ENCODE measurements at regions not wholly inside any gene's neighbourhood (a gene's known extent, or its start where the extent isn't known, plus 50 kb on each side); places are given as distances from the start of the nearest gene placed in this dataset.

GRCh38 chr15:46569781-46570180, 935.0 kb downstream of the SQOR start:
- no peak for DNase-seq (ENCODE audit: low read depth)
- H3K4me3 Mint-ChIP-seq (ENCODE audit: unreplicated experiment) = no peak overlapping the region
- FAIRE-seq = no peak
- Histone ChIP-seq H4K20me1 (ENCODE audit: insufficient read depth, low read length) (no peaks in the 10 kb centered on the region), H3K4me2 (ENCODE audit: low read length) (no peak overlapping the region), H3K9me3 (ENCODE audit: insufficient read depth, low read depth, low read length) (peaks cover 8% of the 10 kb centered on the region), H3K4me1 (ENCODE audit: insufficient read depth, low read length) (no peaks in the 10 kb centered on the region), H3K9ac (ENCODE audit: low read length) (no peak overlapping the region), H3K79me2 (ENCODE audit: insufficient read depth, low read length) (no peaks in the 10 kb centered on the region), H3K4me3 (ENCODE audit: insufficient read depth, low read depth, low read length) (no peak overlapping the region), H3K27ac (ENCODE audit: low read depth, low read length) (no peak overlapping the region), H3K27me3 (ENCODE audit: insufficient read depth, low read length) (no peaks in the 10 kb centered on the region), H2AFZ (ENCODE audit: low read depth, low read length) (no peak overlapping the region), H3K36me3 (ENCODE audit: insufficient read depth, low read length) (no peaks in the 10 kb centered on the region)
- H3K9me3 Mint-ChIP-seq (ENCODE audit: unreplicated experiment) = peaks cover 3% of the 10 kb centered on the region
- H3K27me3 Mint-ChIP-seq (ENCODE audit: low read depth, unreplicated experiment) = no peaks in the 10 kb centered on the region
- no peaks in the 10 kb centered on the region for H3K4me1 Mint-ChIP-seq (ENCODE audit: low read depth, unreplicated experiment)
- no peaks in the 10 kb centered on the region for H3K36me3 Mint-ChIP-seq (ENCODE audit: low read depth, unreplicated experiment)
- H3K27ac Mint-ChIP-seq (ENCODE audit: unreplicated experiment) = no peak overlapping the region
- TF ChIP-seq CTCF (IDR thresholded peaks at IDR 0.05; ENCODE audit: insufficient read depth, low read depth, low read length) (no peak), EZH2 (IDR thresholded peaks at IDR 0.05; ENCODE audit: insufficient read depth, low read length) (no peak)

- no peak overlapping the region for H3K27ac ChIP-seq (ENCODE audit: low read depth, low read length)
- no peaks in the 10 kb centered on the region for H4K20me1 ChIP-seq (ENCODE audit: insufficient read depth, low read length)
- no peak overlapping the region for H3K9ac ChIP-seq (ENCODE audit: low read length)
- DNase-seq (ENCODE audit: low read depth) (no peak), FAIRE-seq (no peak)
- TF ChIP-seq CTCF (IDR thresholded peaks at IDR 0.05; ENCODE audit: insufficient read depth, low read depth, low read length) (no peak), EZH2 (IDR thresholded peaks at IDR 0.05; ENCODE audit: insufficient read depth, low read length) (no peak)
- no peaks in the 10 kb centered on the region for H3K4me1 ChIP-seq (ENCODE audit: insufficient read depth, low read length)
- no peak overlapping the region for H3K4me2 ChIP-seq (ENCODE audit: low read length)
- H3K9me3 Mint-ChIP-seq (ENCODE audit: unreplicated experiment) = no peaks in the 10 kb centered on the region
- H3K4me3 ChIP-seq (ENCODE audit: insufficient read depth, low read depth, low read length) = no peak overlapping the region
- H3K27me3 ChIP-seq (ENCODE audit: insufficient read depth, low read length) = no peaks in the 10 kb centered on the region
- H3K79me2 ChIP-seq (ENCODE audit: insufficient read depth, low read length) = no peaks in the 10 kb centered on the region
- no peaks in the 10 kb centered on the region for H3K27me3 Mint-ChIP-seq (ENCODE audit: low read depth, unreplicated experiment)
- no peaks in the 10 kb centered on the region for H3K4me1 Mint-ChIP-seq (ENCODE audit: low read depth, unreplicated experiment)
- H3K27ac Mint-ChIP-seq (ENCODE audit: unreplicated experiment) = no peak overlapping the region
- H3K9me3 ChIP-seq (ENCODE audit: insufficient read depth, low read depth, low read length) = no peaks in the 10 kb centered on the region
- no peaks in the 10 kb centered on the region for H3K36me3 ChIP-seq (ENCODE audit: insufficient read depth, low read length)
- no peak overlapping the region for H3K4me3 Mint-ChIP-seq (ENCODE audit: unreplicated experiment)
- no peaks in the 10 kb centered on the region for H3K36me3 Mint-ChIP-seq (ENCODE audit: low read depth, unreplicated experiment)
- no peak overlapping the region for H2AFZ ChIP-seq (ENCODE audit: low read depth, low read length)
Observed at GRCh38 chr15:46576646-46577395, 942.0 kb downstream of the SQOR start.

GRCh38 chr15:46577767-46578166, 942.9 kb downstream of the SQOR start:
- Histone ChIP-seq H3K9me3 (ENCODE audit: insufficient read depth, low read depth, low read length) (no peaks in the 10 kb centered on the region), H3K79me2 (ENCODE audit: insufficient read depth, low read length) (no peaks in the 10 kb centered on the region), H3K36me3 (ENCODE audit: insufficient read depth, low read length) (no peaks in the 10 kb centered on the region), H3K4me1 (ENCODE audit: insufficient read depth, low read length) (no peaks in the 10 kb centered on the region), H2AFZ (ENCODE audit: low read depth, low read length) (no peak overlapping the region), H4K20me1 (ENCODE audit: insufficient read depth, low read length) (no peaks in the 10 kb centered on the region), H3K27ac (ENCODE audit: low read depth, low read length) (no peak overlapping the region), H3K9ac (ENCODE audit: low read length) (no peak overlapping the region), H3K4me3 (ENCODE audit: insufficient read depth, low read depth, low read length) (no peak overlapping the region), H3K27me3 (ENCODE audit: insufficient read depth, low read length) (no peaks in the 10 kb centered on the region), H3K4me2 (ENCODE audit: low read length) (no peak overlapping the region)
- Mint-ChIP-seq H3K36me3 (ENCODE audit: low read depth, unreplicated experiment) (no peaks in the 10 kb centered on the region), H3K27ac (ENCODE audit: unreplicated experiment) (no peak overlapping the region), H3K4me3 (ENCODE audit: unreplicated experiment) (no peak overlapping the region), H3K27me3 (ENCODE audit: low read depth, unreplicated experiment) (no peaks in the 10 kb centered on the region), H3K4me1 (ENCODE audit: low read depth, unreplicated experiment) (no peaks in the 10 kb centered on the region), H3K9me3 (ENCODE audit: unreplicated experiment) (no peaks in the 10 kb centered on the region)
- no peak for FAIRE-seq
- no peak for DNase-seq (ENCODE audit: low read depth)
- TF ChIP-seq EZH2 (IDR thresholded peaks at IDR 0.05; ENCODE audit: insufficient read depth, low read length) (no peak), CTCF (IDR thresholded peaks at IDR 0.05; ENCODE audit: insufficient read depth, low read depth, low read length) (no peak)

Measured in astrocyte (in vitro differentiated cells and primary cell).